GM23338 (cell line): ENCODE measurements at regions not wholly inside any gene's neighbourhood (a gene's known extent, or its start where the extent isn't known, plus 50 kb on each side); places are given as distances from the start of the nearest gene placed in this dataset.

Experiments used
- EZH2 ChIP-seq: fragments of 200-600 bp; sonication (generic); IDR thresholded peaks from one replicate; pipeline ENCODE4 v1.8.0; 2017; ENCODE audit warnings: antibody characterized with exemption, mild to moderate bottlenecking, low read depth; ENCODE audit not compliant: unreplicated experiment
- POLR2AphosphoS5 ChIP-seq: IDR thresholded peaks from 2 replicates; pipeline ENCODE4 v1.6.1; 2016; ENCODE audit warnings: antibody characterized with exemption, low read depth

GRCh38 chr20:21809961-21810523 lies 104.6 kb downstream of the PAX1 start:
- TF ChIP-seq EZH2 (no peak), POLR2AphosphoS5 (no peak)
